Liver (tissue), 7 donors: ENCODE measurements at regions not wholly inside any gene's neighbourhood (a gene's known extent, or its start where the extent isn't known, plus 50 kb on each side); places are given as distances from the start of the nearest gene placed in this dataset.

Experiments used
- DNase-seq: peaks from one replicate; pipeline ENCODE4 v3.0.0-alpha.2; 2017; ENCODE audit warnings: low spot score
- H3K27ac ChIP-seq, 2 donors: one replicate each; pipeline ENCODE4 v1.7.0; 2013; ENCODE audit warnings: inconsistent platforms in 2 of 2, low read length in 2 of 2, control low read depth in 1 of 2, low read depth in 1 of 2, mild to moderate bottlenecking in 1 of 2
- H3K27me3 ChIP-seq, 4 donors: one replicate each; pipeline versions ENCODE4 v1.6.1 to v1.7.0; 2013; ENCODE audit warnings: low read length in 3 of 4, inconsistent platforms in 1 of 4, mild to moderate bottlenecking in 1 of 4, moderate library complexity in 1 of 4; ENCODE audit not compliant: control insufficient read depth in 4 of 4, insufficient read depth in 4 of 4
- H3K36me3 ChIP-seq, 4 donors: one replicate each; pipeline versions ENCODE4 v1.6.1 to v1.7.0; 2013; ENCODE audit warnings: low read length in 3 of 4, mild to moderate bottlenecking in 3 of 4, low read depth in 1 of 4, moderate library complexity in 1 of 4; ENCODE audit not compliant: control insufficient read depth in 4 of 4, insufficient read depth in 3 of 4
- H3K4me1 ChIP-seq, 4 donors: one replicate each; pipeline versions ENCODE4 v1.6.1 to v1.7.0; 2013; ENCODE audit warnings: low read length in 3 of 4, mild to moderate bottlenecking in 3 of 4, moderate library complexity in 1 of 4; ENCODE audit not compliant: control insufficient read depth in 4 of 4, insufficient read depth in 4 of 4
- H3K4me3 ChIP-seq, 3 donors: one replicate each; pipeline versions ENCODE4 v1.6.1 to v1.7.0; 2013; ENCODE audit warnings: low read length in 3 of 3, control low read depth in 1 of 3, low read depth in 1 of 3, mild to moderate bottlenecking in 1 of 3
- H3K9ac ChIP-seq, 2 donors: one replicate each; pipeline ENCODE4 v1.7.0; 2013; ENCODE audit warnings: low read length in 2 of 2, mild to moderate bottlenecking in 2 of 2, moderate library complexity in 2 of 2, control low read depth in 1 of 2, low read depth in 1 of 2
- H3K9me3 ChIP-seq, 4 donors: one replicate each; pipeline versions ENCODE4 v1.6.1 to v1.7.0; 2013; ENCODE audit warnings: low read length in 3 of 4; ENCODE audit not compliant: control insufficient read depth in 4 of 4
- FOXA2 ChIP-seq: IDR thresholded peaks from 2 replicates; pipeline ENCODE4 v1.6.1; 2016; ENCODE audit warnings: antibody characterized with exemption
- GABPA ChIP-seq, 2 donors: IDR thresholded peaks in 1 of 2; conservative IDR thresholded peaks in 1 of 2; 2 replicates each; pipeline ENCODE4 v1.6.1; 2016; ENCODE audit warnings: antibody characterized with exemption in 2 of 2, mild to moderate bottlenecking in 1 of 2, moderate library complexity in 1 of 2
- HNF4G ChIP-seq: IDR thresholded peaks from 2 replicates; pipeline ENCODE4 v1.6.1; 2016; ENCODE audit warnings: antibody characterized with exemption
- RAD21 ChIP-seq, 2 donors: IDR thresholded peaks; 2 replicates each; pipeline ENCODE4 v1.6.1; 2016; ENCODE audit warnings: antibody characterized with exemption in 2 of 2, mild to moderate bottlenecking in 2 of 2
- RXRA ChIP-seq, 2 donors: IDR thresholded peaks; 2 replicates each; pipeline ENCODE4 v1.6.1; 2017 to 2018; ENCODE audit warnings: antibody characterized with exemption in 2 of 2, mild to moderate bottlenecking in 1 of 2
- SP1 ChIP-seq: IDR thresholded peaks from 2 replicates; pipeline ENCODE4 v1.6.1; 2018; ENCODE audit warnings: antibody characterized with exemption, mild to moderate bottlenecking
- WGBS: extraction: QIAGEN DNeasy Blood & Tissue Kit; methylation state at CpG from one replicate; pipeline ENCODE4 v1.1.7; 2013; 5-methylcytosine and 5-hydroxymethylcytosine counted together
- TF ChIP-seq, protein P1 (sequence below): IDR thresholded peaks from 2 replicates; pipeline ENCODE4 v1.6.1; 2016; ENCODE audit warnings: antibody characterized with exemption
- TF ChIP-seq, protein P2 (sequence below): IDR thresholded peaks from 2 replicates; pipeline ENCODE4 v1.6.1; 2016; ENCODE audit warnings: antibody characterized with exemption, mild to moderate bottlenecking
- TF ChIP-seq, protein P3 (sequence below): IDR thresholded peaks from 2 replicates; pipeline ENCODE4 v1.6.1; 2016; ENCODE audit warnings: antibody characterized with exemption
- donor health status: healthy.
- donor health status: healthy.
- donor health status: healthy.
- donor health status: healthy.

DNA sequence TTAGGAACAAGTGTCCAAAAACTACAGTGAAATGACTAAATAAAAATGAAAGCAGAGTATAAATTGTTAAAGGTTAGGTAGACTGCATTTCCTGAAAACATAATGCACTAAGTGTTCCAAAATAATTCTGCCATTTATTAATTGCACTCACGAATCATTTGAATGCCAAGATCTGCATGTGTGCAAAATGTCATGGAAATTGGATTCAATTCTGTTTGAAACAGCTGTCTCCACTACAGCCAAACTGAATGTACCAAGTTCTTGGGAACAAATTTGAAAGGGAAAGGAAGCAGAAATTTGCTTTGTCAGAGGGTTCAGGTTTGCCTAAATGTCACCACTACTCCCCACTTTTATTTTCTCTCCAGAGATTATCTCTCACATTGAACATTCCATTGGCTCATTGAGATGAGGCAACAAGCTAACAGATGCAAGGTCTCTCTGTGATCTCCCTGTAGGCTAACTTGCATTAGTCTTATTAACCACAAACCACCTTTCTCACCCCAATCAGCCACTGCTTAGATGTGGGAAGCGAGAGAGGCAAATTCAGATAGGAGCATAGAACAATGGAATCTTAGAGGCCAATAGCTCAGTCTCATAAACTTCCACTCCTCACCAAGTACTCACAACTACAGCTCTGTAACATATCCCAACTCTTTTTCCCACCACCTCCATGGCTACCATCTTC is 226.6 kb downstream of the KDR start:
- Histone ChIP-seq H3K4me3 (no peak overlapping the region), H3K9me3 (no peaks in the 10 kb centered on the region), H3K4me1 (no peaks in the 10 kb centered on the region), H3K27me3 (peaks cover 0 to 4% (median 0%) of the 10 kb centered on the region in 4 donors), H3K36me3 (no peaks in the 10 kb centered on the region), H3K9ac (no peak overlapping the region), H3K27ac (no peak overlapping the region)
- TF ChIP-seq FOXA2 (no peak), SP1 (no peak), GABPA (IDR thresholded peaks at IDR 0.05 in 1 of 2, conservative IDR thresholded peaks at IDR 0.05 in 1 of 2) (no peak), HNF4G (no peak), RAD21 (IDR thresholded peaks at IDR 0.05) (no peak)
- TF ChIP-seq, protein P1, sequence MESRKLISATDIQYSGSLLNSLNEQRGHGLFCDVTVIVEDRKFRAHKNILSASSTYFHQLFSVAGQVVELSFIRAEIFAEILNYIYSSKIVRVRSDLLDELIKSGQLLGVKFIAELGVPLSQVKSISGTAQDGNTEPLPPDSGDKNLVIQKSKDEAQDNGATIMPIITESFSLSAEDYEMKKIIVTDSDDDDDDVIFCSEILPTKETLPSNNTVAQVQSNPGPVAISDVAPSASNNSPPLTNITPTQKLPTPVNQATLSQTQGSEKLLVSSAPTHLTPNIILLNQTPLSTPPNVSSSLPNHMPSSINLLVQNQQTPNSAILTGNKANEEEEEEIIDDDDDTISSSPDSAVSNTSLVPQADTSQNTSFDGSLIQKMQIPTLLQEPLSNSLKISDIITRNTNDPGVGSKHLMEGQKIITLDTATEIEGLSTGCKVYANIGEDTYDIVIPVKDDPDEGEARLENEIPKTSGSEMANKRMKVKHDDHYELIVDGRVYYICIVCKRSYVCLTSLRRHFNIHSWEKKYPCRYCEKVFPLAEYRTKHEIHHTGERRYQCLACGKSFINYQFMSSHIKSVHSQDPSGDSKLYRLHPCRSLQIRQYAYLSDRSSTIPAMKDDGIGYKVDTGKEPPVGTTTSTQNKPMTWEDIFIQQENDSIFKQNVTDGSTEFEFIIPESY: no peak
- TF ChIP-seq, protein P2, sequence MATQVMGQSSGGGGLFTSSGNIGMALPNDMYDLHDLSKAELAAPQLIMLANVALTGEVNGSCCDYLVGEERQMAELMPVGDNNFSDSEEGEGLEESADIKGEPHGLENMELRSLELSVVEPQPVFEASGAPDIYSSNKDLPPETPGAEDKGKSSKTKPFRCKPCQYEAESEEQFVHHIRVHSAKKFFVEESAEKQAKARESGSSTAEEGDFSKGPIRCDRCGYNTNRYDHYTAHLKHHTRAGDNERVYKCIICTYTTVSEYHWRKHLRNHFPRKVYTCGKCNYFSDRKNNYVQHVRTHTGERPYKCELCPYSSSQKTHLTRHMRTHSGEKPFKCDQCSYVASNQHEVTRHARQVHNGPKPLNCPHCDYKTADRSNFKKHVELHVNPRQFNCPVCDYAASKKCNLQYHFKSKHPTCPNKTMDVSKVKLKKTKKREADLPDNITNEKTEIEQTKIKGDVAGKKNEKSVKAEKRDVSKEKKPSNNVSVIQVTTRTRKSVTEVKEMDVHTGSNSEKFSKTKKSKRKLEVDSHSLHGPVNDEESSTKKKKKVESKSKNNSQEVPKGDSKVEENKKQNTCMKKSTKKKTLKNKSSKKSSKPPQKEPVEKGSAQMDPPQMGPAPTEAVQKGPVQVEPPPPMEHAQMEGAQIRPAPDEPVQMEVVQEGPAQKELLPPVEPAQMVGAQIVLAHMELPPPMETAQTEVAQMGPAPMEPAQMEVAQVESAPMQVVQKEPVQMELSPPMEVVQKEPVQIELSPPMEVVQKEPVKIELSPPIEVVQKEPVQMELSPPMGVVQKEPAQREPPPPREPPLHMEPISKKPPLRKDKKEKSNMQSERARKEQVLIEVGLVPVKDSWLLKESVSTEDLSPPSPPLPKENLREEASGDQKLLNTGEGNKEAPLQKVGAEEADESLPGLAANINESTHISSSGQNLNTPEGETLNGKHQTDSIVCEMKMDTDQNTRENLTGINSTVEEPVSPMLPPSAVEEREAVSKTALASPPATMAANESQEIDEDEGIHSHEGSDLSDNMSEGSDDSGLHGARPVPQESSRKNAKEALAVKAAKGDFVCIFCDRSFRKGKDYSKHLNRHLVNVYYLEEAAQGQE: no peak
- 70% methylated on average over 2 of the region's 2 CpGs for WGBS
- no peak for DNase-seq

DNA sequence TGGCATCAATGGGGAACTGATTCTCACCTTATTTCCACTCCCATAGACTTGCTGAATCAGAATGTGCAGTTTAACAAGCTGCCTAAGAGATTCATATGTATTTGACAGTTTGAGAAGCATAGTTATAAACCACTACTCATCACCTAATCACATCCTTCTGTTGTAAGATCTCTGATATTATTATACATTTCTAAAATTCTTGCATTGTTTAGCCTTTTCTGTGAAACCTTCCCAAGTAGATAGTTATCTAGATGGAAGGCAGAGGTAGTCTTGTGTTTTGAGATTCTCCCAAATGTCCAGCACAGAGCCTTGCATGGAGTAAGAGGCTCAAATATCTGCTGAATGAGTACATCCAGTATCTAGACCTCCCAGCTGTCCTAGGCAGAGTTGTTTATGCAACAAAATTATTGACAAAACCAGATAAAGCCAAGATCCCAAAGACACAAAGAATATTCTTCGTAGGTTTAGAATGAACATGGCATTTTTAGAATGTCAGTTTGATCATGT is 227.3 kb downstream of the KDR start:
- no peak for DNase-seq
- Histone ChIP-seq H3K27me3 (peaks cover 0 to 4% (median 0%) of the 10 kb centered on the region in 4 donors), H3K9ac (no peak overlapping the region), H3K4me1 (no peaks in the 10 kb centered on the region), H3K36me3 (no peaks in the 10 kb centered on the region), H3K27ac (no peak overlapping the region), H3K9me3 (no peaks in the 10 kb centered on the region), H3K4me3 (no peak overlapping the region)
- no peak for TF ChIP-seq RXRA (IDR thresholded peaks at IDR 0.05)
- TF ChIP-seq, protein P3, sequence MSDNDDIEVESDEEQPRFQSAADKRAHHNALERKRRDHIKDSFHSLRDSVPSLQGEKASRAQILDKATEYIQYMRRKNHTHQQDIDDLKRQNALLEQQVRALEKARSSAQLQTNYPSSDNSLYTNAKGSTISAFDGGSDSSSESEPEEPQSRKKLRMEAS: no peak
- TF ChIP-seq, protein P2: no peak
- no peak for TF ChIP-seq SP1
- WGBS: 62% methylated on average over 1 of the region's 1 CpG
